Glomerular visceral epithelial cell (primary cell): ENCODE measurements at regions not wholly inside any gene's neighbourhood (a gene's known extent, or its start where the extent isn't known, plus 50 kb on each side); places are given as distances from the start of the nearest gene placed in this dataset.

ENCODE experiments used
- DNase-seq: peaks from one replicate; pipeline ENCODE4 v3.0.0-alpha.2; 2016; ENCODE audit errors: extremely low spot score

DNA sequence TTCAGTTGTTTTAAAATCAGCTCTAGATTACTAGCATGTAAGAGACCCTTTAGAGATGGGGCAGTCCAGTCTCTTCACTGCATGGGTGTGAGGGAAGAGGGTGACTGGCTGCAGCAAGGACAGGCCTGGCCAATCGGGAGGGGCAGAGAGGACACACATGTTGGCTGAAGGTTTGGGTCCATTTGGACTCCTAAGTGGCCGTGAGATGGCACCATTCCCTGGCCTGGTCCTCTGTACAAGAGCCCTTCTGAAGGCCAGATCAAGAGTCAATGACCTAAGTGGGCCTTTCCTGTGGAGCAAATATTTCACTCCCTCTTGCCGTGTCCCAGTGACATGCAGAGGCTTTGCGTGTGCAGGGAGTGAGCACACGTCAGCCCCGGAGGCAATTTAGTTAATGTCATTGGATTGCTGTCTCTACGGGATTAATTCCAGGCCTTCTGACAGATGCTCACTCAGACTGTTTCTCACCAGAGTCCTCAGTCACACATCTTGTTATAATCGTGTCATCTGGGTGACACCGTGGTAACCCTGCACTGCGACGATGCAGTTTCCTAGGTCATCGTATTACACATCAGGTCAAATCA is 613.0 kb downstream of the NPHP4 start:
- DNase-seq: no peak

DNA sequence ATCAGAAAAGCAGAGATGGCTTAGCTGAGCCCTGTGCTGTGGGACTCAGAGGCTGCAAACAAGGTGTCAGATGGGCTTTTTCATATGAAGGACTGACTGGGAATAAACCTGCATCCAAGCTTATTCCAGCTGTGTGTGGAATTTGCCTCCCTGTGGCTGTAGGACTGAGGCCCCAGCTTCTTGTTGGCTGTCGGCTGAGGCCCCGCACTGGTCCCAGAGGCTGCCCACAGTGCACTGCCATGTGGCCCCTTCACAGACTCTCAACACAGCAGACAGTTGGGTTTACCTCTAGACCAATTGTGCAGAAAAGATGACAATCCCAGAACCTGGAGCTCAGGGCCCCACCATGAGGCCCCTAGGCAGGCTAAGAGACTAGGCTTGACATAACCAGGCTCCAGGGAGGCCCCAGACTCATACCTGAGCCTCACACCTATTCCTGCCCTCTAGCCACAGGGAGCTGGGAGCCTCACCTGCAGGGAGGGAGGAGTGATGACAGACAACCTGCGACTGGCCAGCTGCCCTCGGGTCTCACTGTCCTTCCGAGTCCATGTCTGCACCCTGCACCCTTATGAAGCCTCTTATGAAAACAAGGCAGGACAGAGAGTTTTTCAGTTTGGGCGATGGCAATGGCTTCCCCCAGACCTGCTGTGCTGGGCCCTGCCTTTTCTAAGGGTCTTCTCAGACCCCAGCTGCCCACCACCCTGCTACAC is 615.5 kb downstream of the NPHP4 start:
- DNase-seq: no peak

GRCh38 chr1:5375481-5375880 is 616.7 kb downstream of the NPHP4 start:
- DNase-seq: no peak

GRCh38 chr1:5374192-5374591 is 618.0 kb downstream of the NPHP4 start:
- DNase-seq: no peak

- no peak for DNase-seq
These were observed 618.9 kb downstream of the NPHP4 start for GRCh38 chr1:5373281-5373680.

GRCh38 chr1:5371270-5371669 is 621.0 kb downstream of the NPHP4 start:
- DNase-seq: no peak

DNA sequence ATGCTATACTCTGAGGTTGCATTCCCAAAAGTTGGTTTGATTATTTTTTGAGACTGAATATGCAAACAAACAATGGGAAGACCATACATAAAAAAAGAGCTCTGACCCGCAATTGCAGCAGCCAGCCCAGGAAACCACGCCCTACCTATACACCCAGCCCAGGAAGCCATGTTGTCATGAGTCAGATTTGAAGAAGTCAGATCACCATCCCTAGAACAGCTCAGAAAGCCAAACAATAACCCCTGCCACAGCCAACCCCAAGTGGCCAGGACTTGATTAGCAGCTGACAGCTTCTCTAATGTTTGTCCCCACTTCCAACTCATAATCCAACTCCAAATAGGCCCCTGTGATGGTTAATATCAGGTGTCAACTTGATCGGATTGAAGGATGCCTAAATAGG is 621.9 kb downstream of the NPHP4 start:
- DNase-seq: no peak

DNA sequence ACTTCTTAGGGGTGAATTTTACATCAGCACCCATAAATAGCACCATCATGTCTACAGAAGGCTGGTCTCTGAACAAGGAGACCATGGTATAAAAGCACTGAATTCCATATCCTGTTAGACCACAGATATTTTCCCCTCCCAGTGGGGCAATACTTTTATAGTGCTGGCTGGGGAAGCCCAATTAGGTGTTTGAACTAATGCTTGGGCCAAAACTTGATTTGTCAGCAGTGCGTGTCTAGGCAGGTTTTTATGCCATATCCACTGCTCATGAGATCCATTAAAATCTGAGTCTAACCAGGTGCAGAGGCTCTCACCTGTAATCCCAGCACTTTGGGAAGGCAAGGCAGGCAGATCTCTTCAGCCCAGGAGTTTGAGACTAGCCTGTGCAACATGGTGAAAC is 623.0 kb downstream of the NPHP4 start:
- no peak for DNase-seq

GRCh38 chr1:5368201-5368600 is 624.0 kb downstream of the NPHP4 start:
- DNase-seq: no peak

- no peak for DNase-seq
These were observed 624.9 kb downstream of the NPHP4 start for GRCh38 chr1:5367306-5367705.

DNA sequence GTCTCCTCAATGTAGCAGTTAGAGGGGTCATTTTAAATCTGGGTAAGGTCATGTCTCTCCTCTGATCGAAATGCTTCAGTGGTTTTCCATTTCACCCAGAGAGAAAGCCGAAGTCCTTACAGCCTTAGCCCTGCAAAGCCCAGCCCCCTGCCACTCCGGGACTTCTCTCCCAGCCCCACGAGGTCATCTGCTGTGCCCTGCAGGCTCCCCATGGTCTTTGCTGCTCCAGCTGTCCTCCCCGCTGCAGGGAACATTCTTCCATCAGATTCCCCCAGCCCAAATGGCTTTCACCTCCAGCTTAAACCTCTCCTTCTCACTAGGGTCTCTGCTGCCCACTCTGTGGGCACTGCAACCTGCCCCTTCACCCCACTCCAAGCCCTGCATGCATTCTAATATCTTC is 626.5 kb downstream of the NPHP4 start:
- no peak for DNase-seq

- no peak for DNase-seq
These were observed 627.6 kb downstream of the NPHP4 start for GRCh38 chr1:5364591-5364990.

DNA sequence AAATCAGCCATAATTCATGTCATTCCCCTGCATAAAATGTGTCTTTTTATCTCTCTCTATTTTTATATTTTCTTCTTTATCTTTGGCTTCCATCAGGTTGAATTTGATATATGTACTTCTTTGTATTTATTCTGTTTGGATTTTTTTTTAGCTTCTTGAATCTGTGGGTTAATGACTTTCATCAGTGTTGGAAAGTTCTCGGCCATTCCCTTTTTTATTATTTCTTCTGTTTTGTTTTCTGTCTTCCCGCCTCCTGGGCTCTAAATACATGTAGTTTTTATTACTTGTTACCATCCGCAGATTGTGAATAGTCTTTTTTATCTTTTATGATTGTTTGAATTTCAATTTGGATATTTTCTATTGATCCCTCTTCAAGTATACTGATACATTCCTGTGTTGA is 637.5 kb downstream of the NPHP4 start:
- DNase-seq: no peak

- no peak for DNase-seq
These were observed 640.9 kb downstream of the NPHP4 start for GRCh38 chr1:5351366-5351765.

DNA sequence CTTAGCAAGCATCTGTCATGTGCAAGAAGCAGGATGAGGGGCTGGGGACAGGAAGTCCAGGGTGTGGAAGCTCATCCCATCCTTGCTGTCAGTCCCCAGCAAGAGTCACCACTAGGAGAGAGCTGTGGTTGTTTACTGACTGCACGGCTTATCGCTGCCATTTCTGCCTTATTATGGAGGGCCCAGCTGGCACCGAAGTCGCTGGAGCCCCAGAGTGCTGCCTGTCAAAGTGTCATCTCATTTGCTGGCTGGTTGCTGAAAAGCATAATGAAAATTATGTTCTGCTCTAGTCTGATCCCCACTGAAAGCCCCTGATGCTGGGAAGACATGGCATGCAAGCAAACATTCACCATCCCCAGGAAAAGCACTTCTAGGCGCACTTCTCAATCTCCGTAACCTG is 642.7 kb downstream of the NPHP4 start:
- no peak for DNase-seq

DNA sequence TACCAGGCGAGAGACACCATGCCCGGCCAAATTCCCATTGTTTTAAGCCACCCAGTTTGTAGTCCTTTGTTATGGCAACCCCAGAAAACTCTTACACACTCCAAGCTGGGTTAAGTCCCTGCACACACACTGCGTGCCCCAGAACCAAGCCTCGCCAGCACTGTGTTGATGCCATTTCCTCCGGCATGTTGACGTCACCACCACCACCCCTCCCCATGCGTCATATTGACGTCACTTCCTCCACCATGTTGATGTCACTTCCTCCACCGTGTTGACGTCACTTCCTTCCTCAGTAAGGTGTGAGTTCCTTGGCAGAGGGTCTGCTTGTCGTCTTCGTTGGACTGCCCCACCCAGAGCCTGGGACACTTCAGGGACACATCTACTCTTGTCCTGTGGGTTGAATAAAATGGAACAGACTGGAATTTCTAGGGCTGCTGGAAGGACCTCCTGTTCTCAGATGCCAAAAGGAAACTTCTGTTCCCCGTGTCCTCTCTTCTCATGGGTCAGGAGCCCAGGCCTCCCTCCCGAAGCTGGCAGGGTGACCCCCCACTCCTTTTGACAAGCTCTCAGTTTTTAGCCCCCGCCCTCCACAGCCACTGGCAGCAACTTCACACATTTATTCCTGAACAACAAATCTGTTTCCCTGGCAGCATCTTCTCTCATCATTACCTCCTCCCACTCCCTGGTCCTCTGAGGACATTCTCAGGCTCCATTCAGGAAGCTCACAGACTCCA is 643.3 kb downstream of the NPHP4 start:
- DNase-seq: no peak

GRCh38 chr1:5347726-5348125 is 644.5 kb downstream of the NPHP4 start:
- DNase-seq: no peak

- DNase-seq: no peak
These were observed 646.7 kb downstream of the NPHP4 start for GRCh38 chr1:5345556-5345955.

DNA sequence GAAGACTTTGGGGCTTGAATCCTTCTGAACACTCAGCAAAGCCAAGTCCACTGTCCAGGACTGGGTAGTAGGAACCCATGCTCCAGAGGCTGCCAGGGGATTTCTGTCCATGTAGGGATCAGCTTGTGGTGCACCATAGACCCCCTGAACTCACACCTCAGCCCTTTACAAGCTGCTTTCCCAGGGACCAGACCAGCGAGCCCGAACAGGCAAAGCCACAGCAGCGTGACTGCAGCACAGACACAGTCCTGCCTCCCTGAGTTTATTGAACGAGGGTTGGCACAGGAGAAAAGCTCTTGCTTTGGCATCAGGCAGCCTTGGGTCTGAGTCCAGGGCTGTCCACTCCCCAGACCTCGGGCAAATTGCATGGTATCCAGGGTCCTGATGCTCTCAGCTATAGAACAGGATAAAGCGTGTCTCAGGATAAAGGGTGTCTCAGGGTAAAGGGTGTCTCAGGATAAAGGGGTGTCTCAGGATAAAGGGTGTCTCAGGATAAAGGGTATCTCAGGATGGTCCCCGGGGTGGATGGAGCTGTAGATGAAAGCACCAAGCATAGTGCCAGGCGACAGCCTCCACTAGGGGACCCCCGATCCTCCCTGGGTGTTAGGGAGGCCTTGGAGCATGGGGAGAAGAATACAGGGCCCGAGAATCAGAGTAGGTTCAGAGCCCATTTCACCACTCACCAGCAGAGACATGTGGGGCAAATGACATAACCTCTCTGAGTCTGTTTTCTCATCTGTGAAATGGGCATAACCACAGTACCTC is 648.8 kb downstream of the NPHP4 start:
- DNase-seq: no peak

DNA sequence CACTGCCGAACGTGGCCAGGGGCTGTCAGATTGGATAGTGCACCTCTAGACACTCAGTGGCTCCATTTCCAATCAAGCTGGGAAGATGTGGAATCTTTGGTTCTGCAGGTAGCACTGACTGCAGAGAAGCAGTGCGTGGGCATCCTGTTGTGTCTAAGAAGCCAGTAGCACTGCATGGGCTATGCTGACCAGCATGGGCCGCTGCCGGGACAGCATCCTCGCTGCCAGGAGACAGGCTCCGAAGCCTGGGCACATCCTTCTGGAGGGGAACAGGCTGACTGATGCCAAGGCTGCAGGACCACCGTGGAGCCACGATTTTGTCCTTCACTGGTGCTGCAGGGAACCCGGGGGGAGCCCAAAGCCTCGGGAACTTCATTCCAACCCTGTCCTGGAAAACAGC is 649.4 kb downstream of the NPHP4 start:
- no peak for DNase-seq

DNA sequence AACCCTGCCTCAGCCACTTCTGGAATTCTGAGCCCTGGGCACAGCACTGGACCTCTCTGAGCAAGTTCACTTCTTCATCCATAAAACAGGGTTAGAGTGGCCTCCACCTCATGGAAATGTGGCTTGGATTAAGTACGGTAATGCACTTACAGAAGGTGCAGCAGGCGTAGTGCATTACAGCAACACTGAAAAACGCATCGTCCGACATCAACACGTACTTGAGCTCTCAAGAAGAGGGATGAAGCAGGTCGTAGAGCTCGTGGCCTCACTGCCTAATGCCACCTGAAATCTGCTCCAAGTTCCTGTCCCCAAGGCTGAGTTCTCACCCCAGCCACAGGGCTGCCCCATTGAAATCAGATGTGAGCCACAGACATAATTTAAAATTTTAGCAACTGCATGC is 650.1 kb downstream of the NPHP4 start:
- no peak for DNase-seq

DNA sequence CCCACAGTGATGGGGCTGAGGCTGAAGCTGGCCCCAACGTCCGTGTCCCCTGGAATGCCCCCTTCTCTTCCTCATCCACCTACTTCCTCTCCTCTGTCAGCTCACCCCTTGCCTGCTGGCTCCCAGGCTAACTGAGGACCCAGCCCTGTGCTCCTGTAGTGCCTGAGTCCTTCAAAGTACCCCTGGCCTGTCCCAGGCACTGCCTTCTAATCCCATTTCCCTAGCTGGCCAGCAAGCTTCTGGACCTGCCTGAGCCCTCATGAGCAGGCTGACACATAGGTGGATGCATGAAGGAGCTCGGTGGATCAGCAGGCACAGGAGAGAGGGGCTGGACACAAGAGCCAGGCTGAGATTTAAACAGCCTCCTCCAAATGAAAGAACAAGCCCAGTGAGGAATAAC is 650.8 kb downstream of the NPHP4 start:
- no peak for DNase-seq
